PC-3 (cell line): ENCODE measurements at regions not wholly inside any gene's neighbourhood (a gene's known extent, or its start where the extent isn't known, plus 50 kb on each side); places are given as distances from the start of the nearest gene placed in this dataset.

Source experiments
- ATAC-seq: fragments of 200-7000 bp; cut with Tn5 transposase; 2 replicates; pipeline ENCODE4 v1.9.1; 2020; ENCODE audit warnings: mild to moderate bottlenecking, moderate library complexity
- BruUV-seq: library from RNA; stranded (reverse); fragments of 400-500 nt; replicated peaks from 2 replicates; lab custom pipeline; 2021; lab: Mats Ljungman, UMichigan
- CTCF ChIA-PET: fragments of 300-600 bp; sonication (Branson Sonifier 250); formaldehyde crosslinking; loops from one replicate; lab custom pipeline; 2022; ENCODE audit warnings: antibody characterized with exemption; lab: Charles Lee
- POLR2A ChIA-PET: fragments of 300-600 bp; sonication (Branson Sonifier 250); formaldehyde crosslinking; loops from one replicate; lab custom pipeline; 2022; ENCODE audit warnings: antibody characterized with exemption; ENCODE audit not compliant: unreplicated experiment; lab: Charles Lee
- DNase-seq: peaks from one replicate; pipeline ENCODE4 v3.0.0-alpha.2; 2015
- H2AFZ ChIP-seq: fragments of 300-600 bp; sonication (generic); 2 replicates; pipeline ENCODE4 v1.6.0; 2016; ENCODE audit warnings: antibody characterized with exemption, low read length
- H3F3A ChIP-seq: fragments of 300-600 bp; sonication (generic); one replicate; pipeline ENCODE4 v1.6.0; 2017; ENCODE audit warnings: antibody characterized with exemption, low read length, control low read depth, mild to moderate bottlenecking; ENCODE audit not compliant: unreplicated experiment
- H3K27ac ChIP-seq: fragments of 300-600 bp; sonication (generic); 2 replicates; pipeline ENCODE4 v1.5.1; 2016; ENCODE audit warnings: mild to moderate bottlenecking, low read length
- H3K27me3 ChIP-seq: fragments of 300-600 bp; sonication (generic); 2 replicates; pipeline ENCODE4 v1.6.1; 2016; ENCODE audit warnings: low read length, mixed read lengths
- H3K36me3 ChIP-seq: fragments of 300-600 bp; sonication (generic); 2 replicates; pipeline ENCODE4 v1.6.1; 2016; ENCODE audit warnings: low read depth, mixed run types, low read length, mixed read lengths
- H3K4me1 ChIP-seq: fragments of 300-600 bp; sonication (generic); 2 replicates; pipeline ENCODE4 v1.5.1; 2016; ENCODE audit warnings: low read length; ENCODE audit not compliant: insufficient read depth
- H3K4me2 ChIP-seq: fragments of 300-600 bp; sonication (generic); 2 replicates; pipeline ENCODE4 v1.6.0; 2016; ENCODE audit warnings: low read length
- H3K4me3 ChIP-seq: fragments of 300-600 bp; sonication (generic); 2 replicates; pipeline ENCODE4 v1.5.1; 2016; ENCODE audit warnings: mild to moderate bottlenecking, low read length, mixed read lengths
- H3K79me2 ChIP-seq: fragments of 300-600 bp; sonication (generic); 2 replicates; pipeline ENCODE4 v1.6.1; 2017; ENCODE audit warnings: low read length, mixed read lengths
- H3K9ac ChIP-seq: fragments of 300-600 bp; sonication (generic); 2 replicates; pipeline ENCODE4 v1.6.0; 2016; ENCODE audit warnings: mild to moderate bottlenecking, low read length
- H3K9me2 ChIP-seq: fragments of 300-600 bp; sonication (generic); replicated peaks from 2 replicates; pipeline ENCODE4 v1.6.1; 2016; ENCODE audit warnings: mixed run types, low read length, mixed read lengths
- H3K9me3 ChIP-seq: fragments of 300-600 bp; sonication (generic); 2 replicates; pipeline ENCODE4 v1.6.1; 2016; ENCODE audit warnings: low read length, mixed read lengths
- H4K20me1 ChIP-seq: fragments of 300-600 bp; sonication (generic); 2 replicates; pipeline ENCODE4 v1.6.1; 2016; ENCODE audit warnings: low read length, mixed read lengths
- EZH2 ChIP-seq: fragments of 300-600 bp; sonication (generic); IDR thresholded peaks from one replicate; pipeline ENCODE4 v1.6.1; 2017; ENCODE audit warnings: antibody characterized with exemption, mild to moderate bottlenecking, low read length; ENCODE audit not compliant: unreplicated experiment
- EZH2phosphoT487 ChIP-seq: fragments of 300-600 bp; sonication (generic); IDR thresholded peaks from 2 replicates; pipeline ENCODE4 v1.6.1; 2018; ENCODE audit warnings: mild to moderate bottlenecking, antibody characterized with exemption, low read length, borderline replicate concordance
- intact Hi-C: fragments of 100-400 bp; cut with micrococcal nuclease; formaldehyde crosslinking; loops from 2 replicates; pipeline ENCODE4 v1.9.0; 2023
- TF ChIP-seq, protein P1 (sequence below): fragments of 300-600 bp; sonication (generic); conservative IDR thresholded peaks from 2 replicates; pipeline ENCODE4 v1.5.1; 2017; ENCODE audit warnings: antibody characterized with exemption, low read depth, mild to moderate bottlenecking, low read length

- Histone ChIP-seq H3K79me2 (no peaks in the 10 kb centered on the region), H3K4me1 (peaks cover 21% of the 10 kb centered on the region), H2AFZ (no peak overlapping the region), H4K20me1 (no peaks in the 10 kb centered on the region), H3K9me2 (no peaks in the 10 kb centered on the region), H3K4me2 (no peak overlapping the region), H3K9ac (no peak overlapping the region), H3K9me3 (no peaks in the 10 kb centered on the region), H3K36me3 (no peaks in the 10 kb centered on the region), H3K4me3 (no peak overlapping the region), H3K27me3 (no peaks in the 10 kb centered on the region), H3F3A (no peaks in the 10 kb centered on the region), H3K27ac (no peak overlapping the region)
- no TSS peak for BruUV-seq
- ATAC-seq (no peak), DNase-seq (no peak)
- intact Hi-C loops, result loop anchor here (1.0 kb wide), 1 partner anchor 45 kb away; no protein-coding TSS in a partner anchor
- POLR2A ChIA-PET, result no interaction called here
- CTCF ChIA-PET, result no interaction called here
- TF ChIP-seq EZH2 (no peak), EZH2phosphoT487 (no peak)
- TF ChIP-seq, protein P1, sequence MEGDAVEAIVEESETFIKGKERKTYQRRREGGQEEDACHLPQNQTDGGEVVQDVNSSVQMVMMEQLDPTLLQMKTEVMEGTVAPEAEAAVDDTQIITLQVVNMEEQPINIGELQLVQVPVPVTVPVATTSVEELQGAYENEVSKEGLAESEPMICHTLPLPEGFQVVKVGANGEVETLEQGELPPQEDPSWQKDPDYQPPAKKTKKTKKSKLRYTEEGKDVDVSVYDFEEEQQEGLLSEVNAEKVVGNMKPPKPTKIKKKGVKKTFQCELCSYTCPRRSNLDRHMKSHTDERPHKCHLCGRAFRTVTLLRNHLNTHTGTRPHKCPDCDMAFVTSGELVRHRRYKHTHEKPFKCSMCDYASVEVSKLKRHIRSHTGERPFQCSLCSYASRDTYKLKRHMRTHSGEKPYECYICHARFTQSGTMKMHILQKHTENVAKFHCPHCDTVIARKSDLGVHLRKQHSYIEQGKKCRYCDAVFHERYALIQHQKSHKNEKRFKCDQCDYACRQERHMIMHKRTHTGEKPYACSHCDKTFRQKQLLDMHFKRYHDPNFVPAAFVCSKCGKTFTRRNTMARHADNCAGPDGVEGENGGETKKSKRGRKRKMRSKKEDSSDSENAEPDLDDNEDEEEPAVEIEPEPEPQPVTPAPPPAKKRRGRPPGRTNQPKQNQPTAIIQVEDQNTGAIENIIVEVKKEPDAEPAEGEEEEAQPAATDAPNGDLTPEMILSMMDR, result no peak
These were observed 95.8 kb upstream of the CREB5 start for GRCh38 chr7:28316489-28316888.

- H3F3A ChIP-seq, result no peaks in the 10 kb centered on the region
- no peak for DNase-seq
- CTCF ChIA-PET, result no interaction called here
These were observed 94.1 kb upstream of the CREB5 start for GRCh38 chr7:28318101-28318762.

DNA sequence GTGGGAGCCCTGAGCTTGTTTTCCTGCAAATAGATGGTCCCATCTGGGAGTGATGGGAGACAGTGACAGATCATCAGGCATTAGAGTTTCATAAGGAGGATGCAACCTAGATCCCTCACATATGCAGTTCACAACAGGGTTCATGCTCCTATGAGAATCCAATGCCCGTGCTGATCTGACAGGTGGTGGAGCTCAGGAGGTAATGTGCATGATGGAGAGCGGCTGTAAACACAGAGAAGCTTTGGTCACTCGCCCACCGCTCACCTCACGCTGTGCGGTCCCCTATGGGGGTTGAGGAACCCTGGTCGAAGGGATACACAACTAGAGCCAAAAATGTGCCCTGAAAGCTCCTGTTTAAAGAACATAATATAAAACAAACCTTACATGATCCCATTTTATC, 88.5 kb upstream of the CREB5 start:
- H3K4me1 ChIP-seq, result peaks cover 10% of the 10 kb centered on the region; the same call in 1 of the 2 replicates
- no TSS peak for BruUV-seq
- CTCF ChIA-PET, result no interaction called here
- no peaks in the 10 kb centered on the region for H3F3A ChIP-seq
- H3K27me3 ChIP-seq, result no peaks in the 10 kb centered on the region
- no peak overlapping the region for H3K4me3 ChIP-seq
- H3K36me3 ChIP-seq, result no peaks in the 10 kb centered on the region
- intact Hi-C loops, result no loop called here
- H3K9ac ChIP-seq, result no peak overlapping the region
- no peaks in the 10 kb centered on the region for H3K79me2 ChIP-seq
- no peaks in the 10 kb centered on the region for H3K9me3 ChIP-seq
- no peak for ATAC-seq
- no peak overlapping the region for H2AFZ ChIP-seq
- no peaks in the 10 kb centered on the region for H4K20me1 ChIP-seq
- H3K9me2 ChIP-seq, result no peaks in the 10 kb centered on the region
- no peak overlapping the region for H3K4me2 ChIP-seq
- TF ChIP-seq EZH2phosphoT487 (no peak), EZH2 (no peak)
- TF ChIP-seq, protein P1, result no peak
- no peak for DNase-seq
- H3K27ac ChIP-seq, result no peak overlapping the region
- POLR2A ChIA-PET, result no interaction called here

More at GRCh38 chr7:28318101-28318762, 94.1 kb upstream of the CREB5 start:
- Histone ChIP-seq H3K9ac (no peak overlapping the region), H3K9me3 (no peaks in the 10 kb centered on the region), H4K20me1 (no peaks in the 10 kb centered on the region), H3K9me2 (no peaks in the 10 kb centered on the region), H3K4me2 (no peak overlapping the region), H3K27ac (no peak overlapping the region), H3K36me3 (no peaks in the 10 kb centered on the region), H3K4me1 (peaks cover 9% of the 10 kb centered on the region), H3K4me3 (no peak overlapping the region), H3K79me2 (no peaks in the 10 kb centered on the region), H2AFZ (no peak overlapping the region), H3K27me3 (no peaks in the 10 kb centered on the region)
- no peak for ATAC-seq
- intact Hi-C loops, result no loop called here
- TF ChIP-seq EZH2 (no peak), EZH2phosphoT487 (no peak)
- TF ChIP-seq, protein P1, result no peak
- POLR2A ChIA-PET, result no interaction called here
- no TSS peak for BruUV-seq
